ENCODE measurements at regions not wholly inside any gene's neighbourhood (a gene's known extent, or its start where the extent isn't known, plus 50 kb on each side); places are given as distances from the start of the nearest gene placed in this dataset.

DNA sequence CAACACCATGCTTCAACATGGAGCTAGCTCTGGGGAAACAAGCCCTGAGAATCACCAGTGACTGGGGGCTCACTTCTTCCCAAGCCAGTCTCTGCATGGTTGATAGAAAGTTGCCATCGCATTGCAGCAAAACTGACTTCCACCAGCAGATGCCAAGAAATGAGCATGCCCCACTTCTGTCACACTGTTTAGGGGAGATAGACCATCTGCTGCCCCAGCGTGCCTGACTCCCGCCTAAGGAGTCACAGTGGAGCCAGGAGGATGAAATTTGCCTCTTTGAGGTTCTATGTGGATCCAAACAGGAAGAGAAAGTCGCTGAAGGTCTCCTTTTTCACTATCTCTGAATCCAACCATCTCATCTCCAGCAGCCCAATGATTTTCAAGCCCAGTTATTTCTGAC, 116.7 kb upstream of the SLIT3 start:
- TF ChIP-seq CTCF (IDR thresholded peaks at IDR 0.05; ENCODE audit: borderline replicate concordance, extremely low read depth, low read length, poor library complexity, severe bottlenecking) (no peak), EZH2 (IDR thresholded peaks at IDR 0.05; ENCODE audit: borderline replicate concordance, low read depth, low read length, severe bottlenecking) (no peak)
